Stimulated activated naive CD8-positive, alpha-beta T cell treated with anti-CD3 and anti-CD28 coated beads, Interleukin-15, amount 100 ng/mL, for 72 hours (primary cell): ENCODE measurements at regions not wholly inside any gene's neighbourhood (a gene's known extent, or its start where the extent isn't known, plus 50 kb on each side); places are given as distances from the start of the nearest gene placed in this dataset.
A peak's percentile ranks its signal among the peaks of the same experiment; 100 is the strongest.
"Not testable (repeated sequence)": the region's sequence is repeated elsewhere in the genome, so short reads cannot be mapped to it uniquely, and the experiment has no call there.

Source experiments
- ATAC-seq: fragments of 150-1000 bp; cut with Tn5 transposase; 2 replicates; pipeline ENCODE4 v1.10.0; 2021; ENCODE audit warnings: mild to moderate bottlenecking, moderate library complexity
- DNase-seq, 2 donors: peaks; one replicate each; pipeline ENCODE4 v3.0.0; 2021 to 2022
- H3K27ac Mint-ChIP-seq, 2 donors: one replicate each; pipeline ENCODE4 v1.8.0; 2022; ENCODE audit warnings: mild to moderate bottlenecking in 2 of 2, mixed read lengths in 2 of 2, moderate library complexity in 2 of 2
- H3K27me3 Mint-ChIP-seq: one replicate; pipeline ENCODE4 v1.8.0; 2022; ENCODE audit warnings: mixed read lengths
- H3K4me1 Mint-ChIP-seq: one replicate; pipeline ENCODE4 v1.8.0; 2022; ENCODE audit warnings: mild to moderate bottlenecking, mixed read lengths
- H3K4me3 Mint-ChIP-seq, 2 donors: one replicate each; pipeline ENCODE4 v1.8.0; 2022; ENCODE audit warnings: mild to moderate bottlenecking in 2 of 2, mixed read lengths in 2 of 2, moderate library complexity in 1 of 2
- H3K9me3 Mint-ChIP-seq, 2 donors: one replicate each; pipeline ENCODE4 v1.8.0; 2022; ENCODE audit warnings: mixed read lengths in 2 of 2

- H3K9me3 Mint-ChIP-seq: peaks cover 0 to under 1% of the 10 kb centered on the region in 2 donors
- ATAC-seq (no peak), DNase-seq (no peak)
- H3K27ac Mint-ChIP-seq: no peak overlapping the region
- peaks cover 8% of the 10 kb centered on the region for H3K4me1 Mint-ChIP-seq
- no peak overlapping the region for H3K4me3 Mint-ChIP-seq
- H3K27me3 Mint-ChIP-seq: peaks cover 22% of the 10 kb centered on the region
These were observed 72.7 kb upstream of the H2AZ1 start for GRCh38 chr4:100022792-100023222.

GRCh38 chr4:100019821-100020220 lies 69.7 kb upstream of the H2AZ1 start:
- Mint-ChIP-seq H3K4me1 (peaks cover 11% of the 10 kb centered on the region), H3K27ac (no peak overlapping the region)

GRCh38 chr4:100017637-100018310 lies 67.7 kb upstream of the H2AZ1 start:
- Mint-ChIP-seq H3K27me3 (peaks cover 11% of the 10 kb centered on the region), H3K4me1 (peaks cover 11% of the 10 kb centered on the region), H3K4me3 (no peak overlapping the region), H3K27ac (peak overlapping the region in 1 of 2 donors; percentile 53), H3K9me3 (no peaks in the 10 kb centered on the region)
- ATAC-seq (peak; percentile 98), DNase-seq (no peak)

More at GRCh38 chr4:100019821-100020220, 69.7 kb upstream of the H2AZ1 start:
- peaks cover 16% of the 10 kb centered on the region for H3K27me3 Mint-ChIP-seq
- no peak for DNase-seq
- ATAC-seq: no peak
- no peak overlapping the region for H3K4me3 Mint-ChIP-seq
- H3K9me3 Mint-ChIP-seq: no peaks in the 10 kb centered on the region

GRCh38 chr4:100016191-100016590 lies 66.1 kb upstream of the H2AZ1 start:
- H3K4me3 Mint-ChIP-seq: no peak overlapping the region
- no peaks in the 10 kb centered on the region for H3K9me3 Mint-ChIP-seq
- ATAC-seq (no peak), DNase-seq (no peak)
- no peak overlapping the region for H3K27ac Mint-ChIP-seq
- peaks cover 11% of the 10 kb centered on the region for H3K4me1 Mint-ChIP-seq
- H3K27me3 Mint-ChIP-seq: peaks cover 8% of the 10 kb centered on the region

- H3K4me1 Mint-ChIP-seq: peaks cover 11% of the 10 kb centered on the region
- no peaks in the 10 kb centered on the region for H3K9me3 Mint-ChIP-seq
- ATAC-seq (no peak), DNase-seq (no peak)
- no peak overlapping the region for H3K27ac Mint-ChIP-seq
- H3K27me3 Mint-ChIP-seq: peaks cover 2% of the 10 kb centered on the region
- H3K4me3 Mint-ChIP-seq: no peak overlapping the region
These were observed 64.5 kb upstream of the H2AZ1 start for GRCh38 chr4:100014616-100015015.

- no peak overlapping the region for H3K27ac Mint-ChIP-seq
- no peaks in the 10 kb centered on the region for H3K4me1 Mint-ChIP-seq
- H3K9me3 Mint-ChIP-seq: no peaks in the 10 kb centered on the region
- DNase-seq (no peak), ATAC-seq (no peak)
- no peak overlapping the region for H3K4me3 Mint-ChIP-seq
- no peaks in the 10 kb centered on the region for H3K27me3 Mint-ChIP-seq
These were observed 59.4 kb upstream of the H2AZ1 start for GRCh38 chr4:100009490-100009889.

- Mint-ChIP-seq H3K4me3 (no peak overlapping the region), H3K27me3 (no peaks in the 10 kb centered on the region), H3K4me1 (no peaks in the 10 kb centered on the region), H3K9me3 (no peaks in the 10 kb centered on the region), H3K27ac (no peak overlapping the region)
- DNase-seq (no peak), ATAC-seq (no peak)
These were observed 58.0 kb upstream of the H2AZ1 start for GRCh38 chr4:100008048-100008447.

GRCh38 chr4:100006161-100006560 lies 56.1 kb upstream of the H2AZ1 start:
- not testable (repeated sequence) for H3K9me3 Mint-ChIP-seq, H3K27ac Mint-ChIP-seq, DNase-seq, H3K4me1 Mint-ChIP-seq, H3K4me3 Mint-ChIP-seq, H3K27me3 Mint-ChIP-seq, ATAC-seq
